Mesendoderm (in vitro differentiated cells): ENCODE measurements at regions not wholly inside any gene's neighbourhood (a gene's known extent, or its start where the extent isn't known, plus 50 kb on each side); places are given as distances from the start of the nearest gene placed in this dataset.
A peak's percentile ranks its signal among the peaks of the same experiment; 100 is the strongest.

Experiments
- DNase-seq: peaks from one replicate; pipeline ENCODE4 v3.0.0; 2013
- H2AK5ac ChIP-seq: 2 replicates; pipeline ENCODE4 v1.6.1; 2013; ENCODE audit warnings: low read length, inconsistent platforms
- H2BK120ac ChIP-seq: 2 replicates; pipeline ENCODE4 v1.6.1; 2013; ENCODE audit warnings: low read depth, mild to moderate bottlenecking, low read length, moderate library complexity, mixed read lengths
- H2BK15ac ChIP-seq: replicated peaks from 2 replicates; pipeline ENCODE4 v1.6.1; 2013; ENCODE audit warnings: low read depth, mild to moderate bottlenecking, moderate library complexity
- H2BK5ac ChIP-seq: 2 replicates; pipeline ENCODE4 v1.6.1; 2013; ENCODE audit warnings: low read length, inconsistent platforms
- H3K18ac ChIP-seq: 2 replicates; pipeline ENCODE4 v1.6.1; 2013; ENCODE audit warnings: mild to moderate bottlenecking, low read length, mixed read lengths
- H3K23ac ChIP-seq: one replicate; pipeline ENCODE4 v1.6.1; 2013; ENCODE audit warnings: low read length
- H3K27ac ChIP-seq: 2 replicates; pipeline ENCODE4 v1.5.1; 2013; ENCODE audit warnings: low read depth, mild to moderate bottlenecking, inconsistent platforms, low read length, moderate library complexity
- H3K27me3 ChIP-seq: 2 replicates; pipeline ENCODE4 v1.6.1; 2013; ENCODE audit warnings: low read length, control low read depth, mild to moderate bottlenecking, inconsistent platforms; ENCODE audit not compliant: insufficient read depth, poor library complexity
- H3K36me3 ChIP-seq: 2 replicates; pipeline ENCODE4 v1.6.1; 2013; ENCODE audit warnings: low read length, inconsistent platforms; ENCODE audit not compliant: control insufficient read depth, insufficient read depth
- H3K4ac ChIP-seq: one replicate; pipeline ENCODE4 v1.6.1; 2013; ENCODE audit warnings: low read depth, mild to moderate bottlenecking, low read length, moderate library complexity
- H3K4me1 ChIP-seq: 2 replicates; pipeline ENCODE4 v1.6.1; 2013; ENCODE audit warnings: low read depth, low read length, inconsistent platforms; ENCODE audit not compliant: control insufficient read depth
- H3K4me2 ChIP-seq: 2 replicates; pipeline ENCODE4 v1.6.1; 2013; ENCODE audit warnings: low read length
- H3K4me3 ChIP-seq: 2 replicates; pipeline ENCODE4 v1.5.1; 2013; ENCODE audit warnings: mild to moderate bottlenecking, low read length
- H3K56ac ChIP-seq: one replicate; pipeline ENCODE4 v1.6.1; 2013; ENCODE audit warnings: low read length
- H3K79me1 ChIP-seq: 2 replicates; pipeline ENCODE4 v1.6.1; 2013; ENCODE audit warnings: low read length, inconsistent platforms
- H3K79me2 ChIP-seq: 2 replicates; pipeline ENCODE4 v1.6.1; 2013; ENCODE audit warnings: mild to moderate bottlenecking, low read length; ENCODE audit not compliant: control insufficient read depth, insufficient read depth
- H3K9ac ChIP-seq: 2 replicates; pipeline ENCODE4 v1.6.1; 2013; ENCODE audit warnings: low read length, inconsistent platforms
- H4K5ac ChIP-seq: one replicate; pipeline ENCODE4 v1.6.1; 2013; ENCODE audit warnings: low read length
- H4K8ac ChIP-seq: one replicate; pipeline ENCODE4 v1.6.1; 2013; ENCODE audit warnings: low read depth, mild to moderate bottlenecking, control low read depth, low read length, moderate library complexity
- WGBS: extraction: QIAGEN DNeasy Blood & Tissue Kit; methylation state at CpG from one replicate; pipeline ENCODE4 v1.1.7; 2013; ENCODE audit warnings: low lambda C conversion rate, missing lambda C conversion rate; ENCODE audit not compliant: insufficient coverage; ENCODE audit errors: extremely low coverage; 5-methylcytosine and 5-hydroxymethylcytosine counted together

GRCh38 chr10:57982091-57982490 is 285.6 kb downstream of the IPMK start:
- Histone ChIP-seq H3K27me3 (no peaks in the 10 kb centered on the region), H2AK5ac (no peak overlapping the region), H3K4ac (no peak overlapping the region), H3K9ac (no peak overlapping the region), H3K18ac (no peak overlapping the region), H3K79me1 (no peaks in the 10 kb centered on the region), H2BK15ac (no peak overlapping the region), H3K79me2 (no peaks in the 10 kb centered on the region), H3K27ac (no peak overlapping the region), H3K4me2 (no peak overlapping the region), H3K4me3 (no peak overlapping the region), H3K36me3 (no peaks in the 10 kb centered on the region), H4K8ac (no peak overlapping the region), H2BK5ac (no peak overlapping the region), H3K4me1 (no peaks in the 10 kb centered on the region), H4K5ac (no peak overlapping the region), H2BK120ac (no peak overlapping the region), H3K56ac (no peak overlapping the region), H3K23ac (no peak overlapping the region)
- no peak for DNase-seq
- no CpG with 5 or more reads among the region's 3 CpGs for WGBS

DNA sequence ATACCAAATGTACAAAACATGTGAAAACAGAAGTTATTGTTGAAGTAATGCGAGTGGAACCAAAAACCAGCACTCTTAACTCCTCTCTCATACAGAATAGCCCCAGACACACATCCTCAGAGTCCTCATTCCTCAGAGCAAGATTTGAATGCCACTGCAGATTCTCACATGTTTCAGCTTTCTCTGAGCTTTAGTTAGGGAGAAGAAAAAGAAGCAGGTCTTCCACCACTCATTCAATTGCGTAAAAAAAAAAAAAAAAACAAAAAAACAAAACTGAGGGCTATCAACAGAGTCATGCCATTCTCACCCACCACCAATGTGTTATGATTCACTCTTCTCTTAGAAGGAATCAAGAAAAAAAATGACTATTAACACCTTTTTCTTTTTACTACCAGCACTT is 287.7 kb downstream of the IPMK start:
- no peak overlapping the region for H3K4me2 ChIP-seq
- no peak overlapping the region for H3K4ac ChIP-seq
- H2AK5ac ChIP-seq = no peak overlapping the region
- H3K9ac ChIP-seq = no peak overlapping the region
- H3K4me3 ChIP-seq = no peak overlapping the region
- H4K8ac ChIP-seq = no peak overlapping the region
- no peak overlapping the region for H2BK5ac ChIP-seq
- no peak overlapping the region for H2BK120ac ChIP-seq
- no peak overlapping the region for H3K18ac ChIP-seq
- no peaks in the 10 kb centered on the region for H3K79me2 ChIP-seq
- H4K5ac ChIP-seq = no peak overlapping the region
- H3K27ac ChIP-seq = no peak overlapping the region
- WGBS = no CpG with 5 or more reads among the region's 2 CpGs
- no peaks in the 10 kb centered on the region for H3K27me3 ChIP-seq
- no peaks in the 10 kb centered on the region for H3K79me1 ChIP-seq
- H2BK15ac ChIP-seq = no peak overlapping the region
- DNase-seq = peak; percentile 19
- H3K4me1 ChIP-seq = no peaks in the 10 kb centered on the region
- H3K56ac ChIP-seq = no peak overlapping the region
- no peaks in the 10 kb centered on the region for H3K36me3 ChIP-seq
- H3K23ac ChIP-seq = no peak overlapping the region

DNA sequence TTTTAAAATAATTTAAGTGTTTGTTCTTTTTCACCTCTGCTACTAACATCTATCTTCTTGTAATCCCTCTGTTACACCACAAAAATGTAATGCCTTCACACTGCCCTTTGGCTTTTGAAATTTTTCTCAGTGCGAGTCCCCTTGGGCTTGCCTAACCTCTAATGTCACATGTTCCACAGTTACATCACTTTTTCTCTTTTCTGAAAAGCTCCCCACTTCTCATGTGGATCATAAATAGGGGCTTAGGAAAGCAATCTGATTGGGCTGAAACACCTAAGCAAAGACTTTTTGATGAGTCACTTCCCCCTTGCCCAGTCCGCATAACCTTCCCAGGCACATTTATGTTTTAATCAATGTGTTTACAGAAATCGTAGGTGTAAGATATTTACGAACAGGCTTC is 288.2 kb downstream of the IPMK start:
- Histone ChIP-seq H3K4me2 (no peak overlapping the region), H3K18ac (no peak overlapping the region), H4K8ac (no peak overlapping the region), H3K4me1 (no peaks in the 10 kb centered on the region), H2BK120ac (no peak overlapping the region), H3K79me2 (no peaks in the 10 kb centered on the region), H2BK5ac (no peak overlapping the region), H2AK5ac (no peak overlapping the region), H3K56ac (no peak overlapping the region), H4K5ac (no peak overlapping the region), H3K36me3 (no peaks in the 10 kb centered on the region), H2BK15ac (no peak overlapping the region), H3K9ac (no peak overlapping the region), H3K4me3 (no peak overlapping the region), H3K4ac (no peak overlapping the region), H3K27ac (no peak overlapping the region), H3K79me1 (no peaks in the 10 kb centered on the region), H3K27me3 (no peaks in the 10 kb centered on the region), H3K23ac (no peak overlapping the region)
- WGBS = no CpG with 5 or more reads among the region's 4 CpGs
- DNase-seq = peak; percentile 39

GRCh38 chr10:57977262-57977661 is 290.4 kb downstream of the IPMK start:
- Histone ChIP-seq H2BK15ac (no peak overlapping the region), H3K79me1 (no peaks in the 10 kb centered on the region), H4K8ac (no peak overlapping the region), H3K18ac (no peak overlapping the region), H4K5ac (no peak overlapping the region), H3K4ac (no peak overlapping the region), H3K36me3 (no peaks in the 10 kb centered on the region), H3K27ac (no peak overlapping the region), H3K56ac (no peak overlapping the region), H3K27me3 (no peaks in the 10 kb centered on the region), H3K79me2 (no peaks in the 10 kb centered on the region), H3K4me2 (no peak overlapping the region), H2BK5ac (no peak overlapping the region), H3K4me3 (no peak overlapping the region), H3K23ac (no peak overlapping the region), H3K9ac (no peak overlapping the region), H2BK120ac (no peak overlapping the region), H3K4me1 (no peaks in the 10 kb centered on the region), H2AK5ac (no peak overlapping the region)
- no CpG with 5 or more reads among the region's 1 CpG for WGBS
- DNase-seq = no peak

DNA sequence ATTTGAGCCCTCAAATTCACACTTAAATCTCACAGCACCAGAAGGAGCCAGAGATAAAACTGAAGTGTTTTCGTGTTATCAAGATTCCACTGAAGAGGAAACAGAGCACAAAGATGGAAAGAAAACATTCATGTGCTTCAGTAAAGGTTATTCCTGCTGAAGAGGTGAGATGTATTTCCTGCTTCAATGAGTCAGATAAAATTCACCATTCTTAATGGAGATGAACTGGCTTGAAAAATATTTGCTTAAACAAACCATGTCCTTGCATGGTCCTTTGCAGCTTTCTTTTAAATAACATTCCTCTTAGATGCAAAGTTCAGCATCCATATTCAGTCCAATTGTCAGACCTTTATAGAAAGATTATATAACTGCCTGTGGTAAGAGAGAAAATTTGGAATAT is 294.2 kb downstream of the IPMK start:
- H3K27me3 ChIP-seq = no peaks in the 10 kb centered on the region
- no peak overlapping the region for H3K23ac ChIP-seq
- no peak overlapping the region for H3K56ac ChIP-seq
- no peak overlapping the region for H3K18ac ChIP-seq
- H3K79me1 ChIP-seq = no peaks in the 10 kb centered on the region
- H2BK120ac ChIP-seq = no peak overlapping the region
- DNase-seq = peak; percentile 37
- H3K4me1 ChIP-seq = no peaks in the 10 kb centered on the region
- H3K9ac ChIP-seq = no peak overlapping the region
- no peak overlapping the region for H2BK5ac ChIP-seq
- H3K4me2 ChIP-seq = no peak overlapping the region
- H4K5ac ChIP-seq = no peak overlapping the region
- H3K79me2 ChIP-seq = no peaks in the 10 kb centered on the region
- H2BK15ac ChIP-seq = no peak overlapping the region
- no CpG with 5 or more reads among the region's 1 CpG for WGBS
- no peak overlapping the region for H4K8ac ChIP-seq
- H2AK5ac ChIP-seq = no peak overlapping the region
- H3K36me3 ChIP-seq = no peaks in the 10 kb centered on the region
- no peak overlapping the region for H3K27ac ChIP-seq
- H3K4me3 ChIP-seq = no peak overlapping the region
- no peak overlapping the region for H3K4ac ChIP-seq

DNA sequence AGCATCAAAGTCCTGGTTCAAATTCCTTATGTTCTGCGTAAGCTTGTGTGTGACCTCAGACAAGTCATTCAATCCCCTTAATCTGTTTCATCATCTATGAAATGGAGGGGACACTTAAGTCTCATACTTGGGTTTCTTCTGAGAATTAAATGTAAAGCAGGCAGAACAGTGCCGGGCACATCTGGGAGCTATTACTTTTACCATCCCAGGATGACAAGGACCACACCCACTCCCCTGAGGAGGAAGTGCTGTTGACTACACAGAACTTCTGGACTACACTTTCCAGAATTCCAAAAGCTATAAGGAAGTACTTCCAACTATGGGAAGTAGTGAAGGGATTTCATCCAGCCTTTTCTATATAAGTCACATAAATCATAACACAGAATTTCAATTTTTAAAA is 294.9 kb downstream of the IPMK start:
- no peaks in the 10 kb centered on the region for H3K4me1 ChIP-seq
- no peak overlapping the region for H4K8ac ChIP-seq
- no peak overlapping the region for H2BK120ac ChIP-seq
- no peak overlapping the region for H3K56ac ChIP-seq
- H4K5ac ChIP-seq = no peak overlapping the region
- no CpG with 5 or more reads among the region's 2 CpGs for WGBS
- DNase-seq = no peak
- no peaks in the 10 kb centered on the region for H3K27me3 ChIP-seq
- no peak overlapping the region for H3K4me2 ChIP-seq
- H2AK5ac ChIP-seq = no peak overlapping the region
- H2BK5ac ChIP-seq = no peak overlapping the region
- H3K23ac ChIP-seq = no peak overlapping the region
- no peaks in the 10 kb centered on the region for H3K36me3 ChIP-seq
- no peak overlapping the region for H3K4me3 ChIP-seq
- no peak overlapping the region for H2BK15ac ChIP-seq
- no peak overlapping the region for H3K4ac ChIP-seq
- H3K9ac ChIP-seq = no peak overlapping the region
- no peaks in the 10 kb centered on the region for H3K79me2 ChIP-seq
- no peak overlapping the region for H3K27ac ChIP-seq
- no peaks in the 10 kb centered on the region for H3K79me1 ChIP-seq
- no peak overlapping the region for H3K18ac ChIP-seq
